Thyroid gland (tissue), 4 donors: ENCODE measurements at regions not wholly inside any gene's neighbourhood (a gene's known extent, or its start where the extent isn't known, plus 50 kb on each side); places are given as distances from the start of the nearest gene placed in this dataset.

Source experiments
- POLR2A ChIP-seq, 2 donors: fragments of 450-650 bp; IDR thresholded peaks; one replicate each; pipeline ENCODE4 v1.6.1; 2017; ENCODE audit warnings: antibody characterized with exemption in 2 of 2, mild to moderate bottlenecking in 2 of 2, moderate library complexity in 1 of 2
- TF ChIP-seq, protein P1 (sequence below), 6 experiments: fragments of 200-600 bp in 3 of 6; fragments of 450-650 bp in 3 of 6; sonication (generic) in 3 of 6; IDR thresholded peaks; one replicate each; pipeline ENCODE4 v1.5.1; 2016 to 2019; ENCODE audit warnings: antibody characterized with exemption in 6 of 6, mild to moderate bottlenecking in 2 of 6, inconsistent platforms in 1 of 6, moderate library complexity in 1 of 6

DNA sequence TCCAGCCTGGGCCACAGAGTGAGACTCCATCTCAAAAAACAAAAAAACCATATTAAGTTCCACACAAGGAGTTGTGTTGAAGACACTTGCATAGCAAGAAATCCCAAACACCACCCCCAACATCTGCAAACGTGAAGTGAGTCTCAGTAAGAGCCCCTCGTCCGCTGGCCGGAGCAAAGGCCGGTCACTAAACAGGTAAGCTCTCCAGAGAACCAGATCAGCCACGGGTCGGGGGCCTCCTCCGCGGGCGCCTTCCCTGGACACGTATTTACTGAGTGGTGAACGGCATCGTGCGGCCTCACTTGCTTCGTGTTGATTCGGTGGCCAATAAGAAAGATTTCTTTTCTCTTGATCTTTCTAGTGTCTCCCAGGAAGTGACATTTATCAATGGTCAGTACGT is 93.6 kb downstream of the MRPL36 start:
- TF ChIP-seq, protein P1, sequence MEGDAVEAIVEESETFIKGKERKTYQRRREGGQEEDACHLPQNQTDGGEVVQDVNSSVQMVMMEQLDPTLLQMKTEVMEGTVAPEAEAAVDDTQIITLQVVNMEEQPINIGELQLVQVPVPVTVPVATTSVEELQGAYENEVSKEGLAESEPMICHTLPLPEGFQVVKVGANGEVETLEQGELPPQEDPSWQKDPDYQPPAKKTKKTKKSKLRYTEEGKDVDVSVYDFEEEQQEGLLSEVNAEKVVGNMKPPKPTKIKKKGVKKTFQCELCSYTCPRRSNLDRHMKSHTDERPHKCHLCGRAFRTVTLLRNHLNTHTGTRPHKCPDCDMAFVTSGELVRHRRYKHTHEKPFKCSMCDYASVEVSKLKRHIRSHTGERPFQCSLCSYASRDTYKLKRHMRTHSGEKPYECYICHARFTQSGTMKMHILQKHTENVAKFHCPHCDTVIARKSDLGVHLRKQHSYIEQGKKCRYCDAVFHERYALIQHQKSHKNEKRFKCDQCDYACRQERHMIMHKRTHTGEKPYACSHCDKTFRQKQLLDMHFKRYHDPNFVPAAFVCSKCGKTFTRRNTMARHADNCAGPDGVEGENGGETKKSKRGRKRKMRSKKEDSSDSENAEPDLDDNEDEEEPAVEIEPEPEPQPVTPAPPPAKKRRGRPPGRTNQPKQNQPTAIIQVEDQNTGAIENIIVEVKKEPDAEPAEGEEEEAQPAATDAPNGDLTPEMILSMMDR (IDR thresholded peaks at IDR 0.05), result no peak
- TF ChIP-seq POLR2A (IDR thresholded peaks at IDR 0.05), result no peak
